ENCODE measurements at regions not wholly inside any gene's neighbourhood (a gene's known extent, or its start where the extent isn't known, plus 50 kb on each side); places are given as distances from the start of the nearest gene placed in this dataset.

- Mint-ChIP-seq H3K4me1 (ENCODE audit: low read depth) (peaks cover 3% of the 10 kb centered on the region), H3K4me3 (ENCODE audit: low read depth) (no peak overlapping the region), H3K27ac (no peak overlapping the region), H3K27me3 (peaks cover 9% of the 10 kb centered on the region), H3K36me3 (ENCODE audit: insufficient read depth) (no peaks in the 10 kb centered on the region), H3K9me3 (ENCODE audit: low read depth) (peaks cover 4% of the 10 kb centered on the region)
- TF ChIP-seq, protein P1, sequence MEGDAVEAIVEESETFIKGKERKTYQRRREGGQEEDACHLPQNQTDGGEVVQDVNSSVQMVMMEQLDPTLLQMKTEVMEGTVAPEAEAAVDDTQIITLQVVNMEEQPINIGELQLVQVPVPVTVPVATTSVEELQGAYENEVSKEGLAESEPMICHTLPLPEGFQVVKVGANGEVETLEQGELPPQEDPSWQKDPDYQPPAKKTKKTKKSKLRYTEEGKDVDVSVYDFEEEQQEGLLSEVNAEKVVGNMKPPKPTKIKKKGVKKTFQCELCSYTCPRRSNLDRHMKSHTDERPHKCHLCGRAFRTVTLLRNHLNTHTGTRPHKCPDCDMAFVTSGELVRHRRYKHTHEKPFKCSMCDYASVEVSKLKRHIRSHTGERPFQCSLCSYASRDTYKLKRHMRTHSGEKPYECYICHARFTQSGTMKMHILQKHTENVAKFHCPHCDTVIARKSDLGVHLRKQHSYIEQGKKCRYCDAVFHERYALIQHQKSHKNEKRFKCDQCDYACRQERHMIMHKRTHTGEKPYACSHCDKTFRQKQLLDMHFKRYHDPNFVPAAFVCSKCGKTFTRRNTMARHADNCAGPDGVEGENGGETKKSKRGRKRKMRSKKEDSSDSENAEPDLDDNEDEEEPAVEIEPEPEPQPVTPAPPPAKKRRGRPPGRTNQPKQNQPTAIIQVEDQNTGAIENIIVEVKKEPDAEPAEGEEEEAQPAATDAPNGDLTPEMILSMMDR (IDR thresholded peaks at IDR 0.05; ENCODE audit: unreplicated experiment): no peak
- DNase-seq (ENCODE audit: low spot score, unreplicated experiment): no peak
These were observed 286.4 kb downstream of the BCOR start for GRCh38 chrX:39811376-39811775.

DNA sequence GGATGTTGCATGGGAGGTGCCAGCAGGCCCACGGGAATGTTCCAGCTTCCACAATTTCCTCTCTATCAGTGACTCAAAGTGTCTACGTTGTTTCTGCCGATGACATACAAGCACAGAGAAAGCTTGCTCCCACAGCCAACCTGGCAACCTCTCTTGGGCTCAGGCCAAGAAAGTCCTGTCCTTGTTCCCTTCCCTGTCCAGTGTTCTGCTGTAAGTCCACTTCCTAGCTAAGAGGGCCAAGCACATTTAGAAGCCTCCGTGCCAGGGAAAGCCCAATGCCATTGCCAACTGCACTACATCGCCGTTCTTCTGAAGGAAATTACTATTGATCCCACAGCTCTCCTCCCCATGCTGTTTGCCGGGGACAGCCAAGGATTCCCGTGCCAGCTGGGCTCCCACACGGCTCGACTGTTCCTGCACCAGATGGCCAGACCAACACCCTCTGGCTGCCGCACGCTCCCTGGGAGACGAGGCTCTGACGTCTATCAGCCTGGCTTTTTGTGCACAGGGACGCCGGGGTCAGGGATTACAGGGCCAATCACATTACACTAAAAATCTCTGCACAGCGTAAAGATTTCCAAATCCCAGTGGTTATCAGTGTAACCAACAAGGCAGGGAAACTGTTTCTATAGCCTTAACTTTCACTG, 284.0 kb downstream of the BCOR start:
- no peak overlapping the region for H3K4me3 Mint-ChIP-seq (ENCODE audit: low read depth)

DNA sequence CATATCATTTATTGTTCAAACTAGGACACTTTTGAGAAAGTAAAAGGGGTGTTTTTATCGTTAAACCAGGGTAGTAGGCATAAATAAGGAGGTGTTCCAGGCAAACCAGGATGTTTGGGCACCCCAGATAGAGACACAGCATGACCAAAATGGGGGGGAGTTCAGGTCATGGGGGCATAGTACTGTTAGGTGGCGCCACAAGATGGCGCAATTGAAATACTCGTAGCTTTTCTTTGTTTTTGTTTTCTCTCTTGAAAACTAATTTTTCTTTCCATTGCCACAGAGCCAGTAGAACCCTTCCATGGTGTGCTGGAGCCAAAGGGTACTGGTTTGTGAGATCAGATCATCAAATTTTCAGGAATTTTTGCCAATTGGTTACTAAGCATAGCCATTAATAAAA, 283.4 kb downstream of the BCOR start:
- Mint-ChIP-seq H3K4me3 (ENCODE audit: low read depth) (no peak overlapping the region), H3K27ac (no peak overlapping the region), H3K36me3 (ENCODE audit: insufficient read depth) (no peaks in the 10 kb centered on the region), H3K4me1 (ENCODE audit: low read depth) (peaks cover 5% of the 10 kb centered on the region), H3K27me3 (peaks cover 35% of the 10 kb centered on the region), H3K9me3 (ENCODE audit: low read depth) (peaks cover 4% of the 10 kb centered on the region)
- TF ChIP-seq, protein P1 (IDR thresholded peaks at IDR 0.05; ENCODE audit: unreplicated experiment): peak; percentile 42
- no peak for DNase-seq (ENCODE audit: low spot score, unreplicated experiment)

More for the DNA sequence above, 284.0 kb downstream of the BCOR start:
- TF ChIP-seq, protein P1 (IDR thresholded peaks at IDR 0.05; ENCODE audit: unreplicated experiment): no peak
- Mint-ChIP-seq H3K4me1 (ENCODE audit: low read depth) (peaks cover 5% of the 10 kb centered on the region), H3K9me3 (ENCODE audit: low read depth) (peaks cover 4% of the 10 kb centered on the region), H3K27me3 (peaks cover 28% of the 10 kb centered on the region), H3K36me3 (ENCODE audit: insufficient read depth) (no peaks in the 10 kb centered on the region), H3K27ac (no peak overlapping the region)
- no peak for DNase-seq (ENCODE audit: low spot score, unreplicated experiment)

DNA sequence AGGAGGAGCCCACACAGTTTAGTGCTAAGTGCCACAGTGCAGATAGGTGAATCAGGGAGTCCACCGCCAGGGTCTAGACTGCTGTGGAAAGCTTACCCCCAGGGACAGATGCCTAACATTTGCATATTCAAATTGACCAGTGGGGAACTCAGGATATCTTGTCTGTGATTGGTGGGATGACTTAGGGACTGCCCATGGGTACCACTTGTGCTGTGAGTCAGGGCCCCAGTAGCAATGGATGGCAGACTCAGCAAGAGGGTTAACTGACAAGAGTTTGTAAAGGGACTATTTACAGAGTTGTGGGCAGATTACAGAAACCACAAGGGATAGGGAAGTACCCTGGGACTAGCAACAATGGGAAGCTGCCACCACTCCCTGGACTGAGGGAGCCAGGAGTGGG, 282.1 kb downstream of the BCOR start:
- H3K4me3 Mint-ChIP-seq (ENCODE audit: low read depth): no peak overlapping the region
- no peaks in the 10 kb centered on the region for H3K36me3 Mint-ChIP-seq (ENCODE audit: insufficient read depth)
- DNase-seq (ENCODE audit: low spot score, unreplicated experiment): no peak
- H3K4me1 Mint-ChIP-seq (ENCODE audit: low read depth): peaks cover 5% of the 10 kb centered on the region
- H3K27ac Mint-ChIP-seq: no peak overlapping the region
- H3K9me3 Mint-ChIP-seq (ENCODE audit: low read depth): peaks cover 3% of the 10 kb centered on the region
- H3K27me3 Mint-ChIP-seq: peaks cover 42% of the 10 kb centered on the region
- TF ChIP-seq, protein P1 (IDR thresholded peaks at IDR 0.05; ENCODE audit: unreplicated experiment): no peak

DNA sequence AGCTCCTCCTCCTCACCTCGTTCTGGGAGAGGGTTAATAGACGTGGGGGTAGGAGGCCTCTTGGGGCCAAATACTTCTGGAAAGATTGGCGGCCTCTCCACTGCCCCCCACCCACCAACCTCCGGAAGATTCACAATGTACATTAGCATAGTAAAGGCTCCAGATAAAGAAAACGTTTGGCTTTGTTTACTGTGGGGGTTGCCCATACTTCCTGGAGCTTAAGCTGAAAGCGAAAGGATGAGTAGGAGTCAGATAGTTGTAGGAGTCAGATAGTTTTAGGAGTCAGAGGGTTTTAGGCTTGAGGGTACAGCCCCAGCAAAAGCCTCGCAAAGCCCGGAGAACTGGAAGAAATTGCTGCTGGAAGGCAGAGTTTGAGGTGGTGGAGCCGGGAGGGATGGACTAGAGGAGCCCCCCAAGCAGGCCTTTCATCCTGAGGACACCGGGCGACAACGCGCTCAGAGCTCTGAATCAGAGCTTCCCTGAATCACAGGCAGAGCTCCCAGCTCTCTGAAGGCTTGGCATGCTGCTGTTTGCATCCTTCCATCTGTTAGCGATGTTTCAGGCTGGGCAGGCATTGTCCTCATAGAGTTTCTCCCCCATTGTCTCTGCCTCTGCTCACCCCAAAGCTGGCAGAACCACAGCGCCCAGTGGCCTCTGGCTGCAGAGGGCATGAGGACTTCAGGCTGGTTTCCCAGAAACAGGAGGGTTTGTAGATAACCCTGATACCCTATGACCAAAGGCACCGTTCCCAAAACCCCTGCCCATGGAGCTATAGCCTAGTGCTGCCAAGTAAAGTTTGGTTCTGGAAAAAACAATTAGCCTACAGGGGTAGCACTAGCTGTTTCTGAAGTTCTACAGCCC, 280.7 kb downstream of the BCOR start:
- Mint-ChIP-seq H3K4me1 (ENCODE audit: low read depth) (peaks cover 5% of the 10 kb centered on the region), H3K9me3 (ENCODE audit: low read depth) (no peaks in the 10 kb centered on the region), H3K36me3 (ENCODE audit: insufficient read depth) (no peaks in the 10 kb centered on the region), H3K27me3 (peaks cover 38% of the 10 kb centered on the region), H3K4me3 (ENCODE audit: low read depth) (no peak overlapping the region), H3K27ac (no peak overlapping the region)
- no peak for DNase-seq (ENCODE audit: low spot score, unreplicated experiment)
- TF ChIP-seq, protein P1 (IDR thresholded peaks at IDR 0.05; ENCODE audit: unreplicated experiment): no peak
